HG03095 (cell line): ENCODE measurements at regions not wholly inside any gene's neighbourhood (a gene's known extent, or its start where the extent isn't known, plus 50 kb on each side); places are given as distances from the start of the nearest gene placed in this dataset.
"Not testable (repeated sequence)": the region's sequence is repeated elsewhere in the genome, so short reads cannot be mapped to it uniquely, and the experiment has no call there.

Experiments
- ATAC-seq: cut with Tn5 transposase; IDR thresholded peaks from one replicate; pipeline ENCODE4 v1.9.1; 2021; ENCODE audit warnings: moderate library complexity; ENCODE audit not compliant: unreplicated experiment

- ATAC-seq: no peak
These were observed 313.1 kb downstream of the SV2B start for GRCh38 chr15:91413142-91413541.

- ATAC-seq: no peak
These were observed 314.1 kb downstream of the SV2B start for GRCh38 chr15:91414124-91414523.

GRCh38 chr15:91415258-91415657 is 315.2 kb downstream of the SV2B start:
- not testable (repeated sequence) for ATAC-seq

- ATAC-seq: no peak
These were observed 320.6 kb downstream of the SV2B start for GRCh38 chr15:91420689-91421088.

- no peak for ATAC-seq
These were observed 322.7 kb downstream of the SV2B start for GRCh38 chr15:91422797-91423196.

GRCh38 chr15:91424001-91424400 is 323.9 kb downstream of the SV2B start:
- no peak for ATAC-seq

- no peak for ATAC-seq
These were observed 326.4 kb downstream of the SV2B start for GRCh38 chr15:91426412-91426811.

- ATAC-seq: no peak
These were observed 329.9 kb downstream of the SV2B start for GRCh38 chr15:91429973-91430372.

- ATAC-seq: no peak
These were observed 331.1 kb downstream of the SV2B start for GRCh38 chr15:91431041-91431715.

GRCh38 chr15:91435113-91435512 is 335.1 kb downstream of the SV2B start:
- no peak for ATAC-seq

- ATAC-seq: no peak
These were observed 344.6 kb downstream of the SV2B start for GRCh38 chr15:91444656-91445055.

GRCh38 chr15:91445695-91446228 is 345.7 kb downstream of the SV2B start:
- no peak for ATAC-seq

GRCh38 chr15:91447991-91448644 is 348.1 kb downstream of the SV2B start:
- ATAC-seq: no peak

GRCh38 chr15:91453376-91453775 is 353.3 kb downstream of the SV2B start:
- not testable (repeated sequence) for ATAC-seq

- ATAC-seq: no peak
These were observed 356.2 kb downstream of the SV2B start for GRCh38 chr15:91456251-91456718.

- no peak for ATAC-seq
These were observed 356.9 kb downstream of the SV2B start for GRCh38 chr15:91456921-91457320.

- ATAC-seq: no peak
These were observed 361.3 kb downstream of the SV2B start for GRCh38 chr15:91461377-91461776.

GRCh38 chr15:91465086-91465485 is 365.0 kb downstream of the SV2B start:
- no peak for ATAC-seq

GRCh38 chr15:91465696-91466095 is 365.6 kb downstream of the SV2B start:
- ATAC-seq: no peak

GRCh38 chr15:91468871-91469580 is 369.0 kb downstream of the SV2B start:
- no peak for ATAC-seq
